C1 segment of cervical spinal cord (tissue), 14 donors: ENCODE measurements at regions not wholly inside any gene's neighbourhood (a gene's known extent, or its start where the extent isn't known, plus 50 kb on each side); places are given as distances from the start of the nearest gene placed in this dataset.
A peak's percentile ranks its signal among the peaks of the same experiment; 100 is the strongest.
"Not testable (repeated sequence)": the region's sequence is repeated elsewhere in the genome, so short reads cannot be mapped to it uniquely, and the experiment has no call there.

ENCODE experiments used
- DNase-seq, 14 donors: peaks; one replicate each; lab custom pipeline; 2025; lab: John Stamatoyannopoulos, UW

DNA sequence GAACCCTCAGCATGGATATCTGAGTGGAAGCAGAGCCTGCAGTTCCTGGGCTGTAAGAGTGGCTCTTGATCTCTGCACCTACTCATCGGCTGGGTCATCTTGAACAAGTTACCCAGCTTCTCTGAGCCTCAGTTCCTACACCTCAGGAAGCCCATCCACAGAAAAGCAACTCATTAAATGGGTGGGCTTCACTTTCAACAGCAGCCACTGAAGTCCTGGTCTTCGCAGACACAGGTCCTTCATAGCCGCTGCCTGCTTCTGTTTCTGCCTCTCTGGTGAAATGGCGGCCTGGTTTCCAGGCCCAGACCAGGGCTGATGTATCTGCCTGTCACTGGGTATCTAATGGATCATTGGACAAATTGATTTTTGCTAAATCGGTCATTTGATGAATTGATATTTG, 571.4 kb downstream of the PTPRU start:
- no peak for DNase-seq

GRCh38 chr1:29806646-29807319, 570.5 kb downstream of the PTPRU start:
- DNase-seq: no peak

DNA sequence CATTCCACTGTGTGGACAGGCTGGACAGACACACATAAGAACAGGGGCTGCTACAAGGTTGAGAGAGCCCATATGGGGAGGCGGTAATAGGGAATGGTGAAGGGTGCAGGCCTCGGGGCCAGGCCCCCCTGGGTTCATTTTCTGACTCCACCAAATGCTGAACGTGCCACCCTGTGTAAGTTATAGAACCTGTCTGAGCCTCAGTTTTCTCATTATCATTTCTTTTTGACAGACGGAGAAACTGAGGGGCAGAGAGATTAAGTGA, 569.5 kb downstream of the PTPRU start:
- no peak for DNase-seq

- DNase-seq: no peak
Observed at GRCh38 chr1:29805122-29805895, 569.0 kb downstream of the PTPRU start.

GRCh38 chr1:29804181-29804899, 568.0 kb downstream of the PTPRU start:
- no peak for DNase-seq

GRCh38 chr1:29803486-29803885, 567.2 kb downstream of the PTPRU start:
- DNase-seq: no peak

DNA sequence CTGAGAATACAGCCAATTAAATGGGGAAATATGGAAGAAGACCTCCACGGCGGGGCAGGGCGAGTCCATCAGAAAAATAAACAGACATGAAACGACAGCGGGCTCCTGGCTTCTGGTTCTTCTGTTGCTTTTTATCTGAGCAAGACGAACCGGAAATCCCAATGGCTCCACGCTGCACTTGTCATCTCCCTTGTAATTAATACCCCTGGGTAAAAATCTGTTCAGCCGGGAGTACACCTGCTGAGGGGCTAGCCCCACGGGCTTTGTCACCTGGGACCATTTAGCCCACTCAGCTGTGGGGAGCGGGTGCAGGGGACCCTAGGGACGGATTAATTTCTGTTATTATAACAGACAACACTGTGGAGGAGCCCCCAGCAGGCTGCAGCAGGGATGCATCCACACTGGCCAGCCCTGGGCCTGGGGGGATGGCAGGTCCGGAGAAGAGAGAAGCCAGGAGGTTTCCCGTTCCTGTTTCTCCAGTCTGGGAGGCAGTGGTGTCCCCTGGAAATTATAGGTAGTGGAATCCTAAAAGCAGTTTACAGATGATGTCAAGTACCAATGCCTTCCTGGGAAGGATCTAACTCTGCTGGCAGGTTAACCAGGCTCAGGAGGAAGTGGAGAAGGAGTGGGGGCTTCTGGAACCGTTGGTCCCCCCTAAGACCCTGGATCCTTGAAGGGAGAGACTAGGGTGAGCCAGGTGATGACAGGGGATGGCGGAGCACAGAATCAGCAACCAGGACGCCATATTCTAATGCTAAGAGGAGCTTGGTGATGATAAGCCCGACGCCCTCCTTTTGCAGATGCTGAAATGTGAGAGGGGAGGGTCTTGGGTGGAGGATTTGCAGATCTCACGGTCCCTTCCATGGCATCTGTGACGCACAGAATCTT, 566.1 kb downstream of the PTPRU start:
- DNase-seq: no peak

- no peak for DNase-seq
Observed at GRCh38 chr1:29801561-29801973, 565.2 kb downstream of the PTPRU start.

DNA sequence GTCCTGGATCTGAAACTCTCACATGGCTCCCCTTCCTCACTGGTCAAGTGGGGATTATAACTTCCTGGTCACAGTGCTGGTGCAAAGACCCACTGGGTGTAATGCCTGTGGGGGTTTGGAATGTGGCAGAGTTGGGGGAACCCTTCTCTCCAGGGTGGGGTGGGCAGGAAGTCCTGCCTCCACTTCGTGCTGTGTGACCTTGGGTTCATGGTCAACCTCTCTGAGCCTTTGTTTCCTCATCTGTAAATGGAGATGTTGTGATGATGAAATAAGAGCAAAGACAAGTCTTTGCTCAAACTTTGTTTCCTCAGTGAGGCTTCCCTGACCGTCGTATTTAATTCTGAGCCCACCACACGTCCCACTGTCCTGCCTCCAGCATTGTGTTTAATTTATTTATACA, 564.7 kb downstream of the PTPRU start:
- DNase-seq: no peak

- DNase-seq: no peak
Observed at GRCh38 chr1:29800522-29800956, 564.2 kb downstream of the PTPRU start.

- no peak for DNase-seq
Observed at GRCh38 chr1:29800120-29800519, 563.8 kb downstream of the PTPRU start.

- DNase-seq: no peak
Observed at GRCh38 chr1:29798699-29799566, 562.6 kb downstream of the PTPRU start.

GRCh38 chr1:29797125-29797524, 560.8 kb downstream of the PTPRU start:
- not testable (repeated sequence) for DNase-seq

DNA sequence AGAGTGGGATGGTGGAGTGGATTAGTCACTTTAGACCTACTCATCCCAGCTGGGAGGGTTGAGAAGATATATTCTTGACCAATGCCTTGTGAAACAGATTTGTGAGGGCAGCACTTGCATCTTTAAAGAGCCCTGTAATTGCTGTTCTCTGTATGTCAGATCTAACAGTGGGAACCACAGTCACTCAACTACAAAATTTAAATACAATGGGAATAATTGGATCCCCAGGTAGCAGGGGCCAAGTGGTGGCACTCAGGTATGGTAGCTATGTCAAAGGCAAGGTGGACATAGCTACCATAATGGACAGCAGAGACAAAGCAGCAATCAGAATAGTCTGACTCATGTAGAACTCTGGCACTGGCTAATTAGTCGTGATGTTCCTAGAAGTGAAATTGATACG, 559.6 kb downstream of the PTPRU start:
- DNase-seq: not testable (repeated sequence)

DNA sequence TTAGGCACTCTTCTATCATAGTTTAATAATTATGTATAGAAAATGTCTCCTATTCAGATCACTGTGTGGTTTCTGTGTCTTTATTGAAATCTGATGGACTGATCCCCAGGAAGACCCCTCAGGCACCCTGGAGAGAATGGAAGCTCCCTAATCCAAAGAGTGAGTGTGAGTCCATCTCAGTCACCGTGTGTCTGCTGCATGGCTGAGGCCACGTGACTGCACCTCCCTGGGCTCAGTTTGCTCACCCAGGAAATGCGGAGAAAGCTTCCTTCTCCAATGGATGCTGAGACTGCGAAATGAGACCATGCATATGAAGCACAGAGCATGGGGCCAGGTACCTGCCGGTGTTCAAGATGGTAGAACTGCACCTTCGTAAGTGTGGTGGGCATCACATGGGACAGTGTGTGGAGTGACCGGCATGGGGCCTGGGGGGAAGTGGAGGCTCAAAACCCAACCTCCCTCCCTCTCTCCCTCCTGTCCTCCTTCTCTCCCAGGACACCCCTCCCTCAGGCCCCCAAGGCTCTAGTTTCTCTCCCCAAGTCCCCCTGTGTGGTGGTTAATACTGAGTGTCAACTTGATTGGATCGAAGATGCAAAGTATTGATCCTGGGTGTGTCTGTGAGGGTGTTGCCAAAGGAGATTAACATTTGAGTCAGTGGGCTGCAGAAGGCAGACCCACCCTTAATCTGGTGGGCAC, 557.5 kb downstream of the PTPRU start:
- DNase-seq: no peak

- DNase-seq: peak in 11 of 14 donors; percentile 10 to 65 (median 27)
Observed at GRCh38 chr1:29793101-29793546, 556.8 kb downstream of the PTPRU start.

- no peak for DNase-seq
Observed at GRCh38 chr1:29789910-29790247, 553.6 kb downstream of the PTPRU start.

- no peak for DNase-seq
Observed at GRCh38 chr1:29789221-29789909, 553.0 kb downstream of the PTPRU start.
